ENCODE measurements at regions not wholly inside any gene's neighbourhood (a gene's known extent, or its start where the extent isn't known, plus 50 kb on each side); places are given as distances from the start of the nearest gene placed in this dataset.
A peak's percentile ranks its signal among the peaks of the same experiment; 100 is the strongest.

DNA sequence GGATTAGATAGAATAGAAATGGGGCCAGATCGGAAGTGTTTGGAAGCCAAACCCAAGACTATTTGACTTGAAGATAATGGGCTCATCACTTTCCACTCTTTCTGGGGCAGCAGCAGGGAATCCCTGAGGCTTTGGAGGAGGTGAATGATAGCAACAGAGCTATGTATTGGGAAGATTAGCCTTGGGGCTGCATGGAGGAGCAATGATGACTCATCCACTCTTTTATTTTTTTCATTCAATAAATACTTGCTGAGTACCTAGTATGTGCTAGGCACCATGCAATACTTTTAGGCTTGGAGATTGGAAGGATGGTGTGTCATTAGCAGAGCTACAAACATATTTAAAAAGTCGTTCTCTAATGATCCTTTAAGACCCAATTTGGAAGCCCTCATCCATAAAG lies 166.9 kb upstream of the FOXD3 start:
- no peaks in the 10 kb centered on the region for H3K36me3 Mint-ChIP-seq
- no peaks in the 10 kb centered on the region for H3K9me3 Mint-ChIP-seq
- DNase-seq, result no peak
- no peaks in the 10 kb centered on the region for H3K4me1 ChIP-seq (ENCODE audit: control insufficient read depth in 1 of 2, insufficient read depth in 2 of 2, low read length in 2 of 2)
- H3K9ac ChIP-seq (ENCODE audit: insufficient read depth, low read length, poor library complexity, severe bottlenecking), result no peak overlapping the region
- H3K27me3 ChIP-seq (ENCODE audit: control insufficient read depth in 2 of 2, insufficient read depth in 2 of 2, low read length in 2 of 2), result peaks cover 0 to under 1% of the 10 kb centered on the region in 2 donors
- H3K79me2 ChIP-seq (ENCODE audit: insufficient read depth, low read length), result no peaks in the 10 kb centered on the region
- TF ChIP-seq, protein P1, sequence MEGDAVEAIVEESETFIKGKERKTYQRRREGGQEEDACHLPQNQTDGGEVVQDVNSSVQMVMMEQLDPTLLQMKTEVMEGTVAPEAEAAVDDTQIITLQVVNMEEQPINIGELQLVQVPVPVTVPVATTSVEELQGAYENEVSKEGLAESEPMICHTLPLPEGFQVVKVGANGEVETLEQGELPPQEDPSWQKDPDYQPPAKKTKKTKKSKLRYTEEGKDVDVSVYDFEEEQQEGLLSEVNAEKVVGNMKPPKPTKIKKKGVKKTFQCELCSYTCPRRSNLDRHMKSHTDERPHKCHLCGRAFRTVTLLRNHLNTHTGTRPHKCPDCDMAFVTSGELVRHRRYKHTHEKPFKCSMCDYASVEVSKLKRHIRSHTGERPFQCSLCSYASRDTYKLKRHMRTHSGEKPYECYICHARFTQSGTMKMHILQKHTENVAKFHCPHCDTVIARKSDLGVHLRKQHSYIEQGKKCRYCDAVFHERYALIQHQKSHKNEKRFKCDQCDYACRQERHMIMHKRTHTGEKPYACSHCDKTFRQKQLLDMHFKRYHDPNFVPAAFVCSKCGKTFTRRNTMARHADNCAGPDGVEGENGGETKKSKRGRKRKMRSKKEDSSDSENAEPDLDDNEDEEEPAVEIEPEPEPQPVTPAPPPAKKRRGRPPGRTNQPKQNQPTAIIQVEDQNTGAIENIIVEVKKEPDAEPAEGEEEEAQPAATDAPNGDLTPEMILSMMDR (IDR thresholded peaks at IDR 0.05), result no peak
- no peaks in the 10 kb centered on the region for H3K9me3 ChIP-seq (replicated peaks in 1 of 2; ENCODE audit: control insufficient read depth in 1 of 2, insufficient read depth in 1 of 2, low read length in 2 of 2)
- no peak overlapping the region for H3K4me2 ChIP-seq (replicated peaks; ENCODE audit: extremely low read depth, low read length, poor library complexity, severe bottlenecking)
- H3K27ac ChIP-seq (ENCODE audit: low read depth in 1 of 2, low read length in 2 of 2), result no peak overlapping the region
- 85% methylated on average over 2 of the region's 2 CpGs for WGBS (ENCODE audit: insufficient coverage)
- peaks cover 4 to 7% (median 6%) of the 10 kb centered on the region in 3 donors for H3K27me3 Mint-ChIP-seq (ENCODE audit: low read depth in 3 of 3)
- no peak overlapping the region for H3K27ac Mint-ChIP-seq
- no peaks in the 10 kb centered on the region for H3K4me1 Mint-ChIP-seq
- no peak overlapping the region for H3K4me3 Mint-ChIP-seq
- no peak overlapping the region for H3K4me3 ChIP-seq (replicated peaks in 1 of 3; ENCODE audit: low read depth in 2 of 3, low read length in 3 of 3)
- H4K20me1 ChIP-seq (ENCODE audit: insufficient read depth, low read length), result no peaks in the 10 kb centered on the region
- H2AFZ ChIP-seq (ENCODE audit: insufficient read depth, low read depth, low read length, poor library complexity, severe bottlenecking), result no peak overlapping the region
- H3K36me3 ChIP-seq (replicated peaks in 1 of 2; ENCODE audit: control insufficient read depth in 1 of 2, insufficient read depth in 2 of 2, low read length in 2 of 2), result no peaks in the 10 kb centered on the region
- intact Hi-C loops (cut with micrococcal nuclease), result no loop called here

DNA sequence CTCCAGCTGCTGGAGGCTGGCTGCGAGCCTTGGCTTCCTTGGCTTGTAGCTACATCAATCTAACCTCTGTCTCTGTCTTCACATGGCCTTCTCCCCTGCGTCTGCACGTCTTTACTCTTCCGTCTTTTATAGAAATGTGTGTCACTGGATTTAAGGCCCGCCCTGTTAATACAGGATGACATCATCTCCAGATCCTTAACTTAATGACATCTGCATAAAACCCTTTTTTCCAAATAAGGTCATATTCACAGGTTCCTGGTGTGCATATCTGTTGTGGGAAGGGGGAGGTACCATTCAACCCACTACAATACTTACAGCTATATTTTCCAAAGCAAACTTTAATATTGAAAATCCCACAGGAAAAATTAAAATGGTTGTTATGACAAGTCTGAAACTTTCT lies 165.3 kb upstream of the FOXD3 start:
- H3K9me3 ChIP-seq (replicated peaks in 1 of 2; ENCODE audit: control insufficient read depth in 1 of 2, insufficient read depth in 1 of 2, low read length in 2 of 2), result no peaks in the 10 kb centered on the region
- Mint-ChIP-seq H3K4me3 (no peak overlapping the region), H3K4me1 (no peaks in the 10 kb centered on the region), H3K9me3 (no peaks in the 10 kb centered on the region), H3K36me3 (no peaks in the 10 kb centered on the region), H3K27me3 (ENCODE audit: low read depth in 3 of 3) (peaks cover 2 to 13% (median 4%) of the 10 kb centered on the region in 3 donors), H3K27ac (peak overlapping the region in 1 of 7 donors; percentile 4)
- no peaks in the 10 kb centered on the region for H3K27me3 ChIP-seq (ENCODE audit: control insufficient read depth in 2 of 2, insufficient read depth in 2 of 2, low read length in 2 of 2)
- intact Hi-C loops (cut with micrococcal nuclease), result no loop called here
- no peaks in the 10 kb centered on the region for H3K4me1 ChIP-seq (ENCODE audit: control insufficient read depth in 1 of 2, insufficient read depth in 2 of 2, low read length in 2 of 2)
- H4K20me1 ChIP-seq (ENCODE audit: insufficient read depth, low read length), result no peaks in the 10 kb centered on the region
- no peak overlapping the region for H2AFZ ChIP-seq (ENCODE audit: insufficient read depth, low read depth, low read length, poor library complexity, severe bottlenecking)
- TF ChIP-seq, protein P1 (IDR thresholded peaks at IDR 0.05), result no peak
- H3K4me3 ChIP-seq (replicated peaks in 1 of 3; ENCODE audit: low read depth in 2 of 3, low read length in 3 of 3), result no peak overlapping the region
- no peak overlapping the region for H3K4me2 ChIP-seq (replicated peaks; ENCODE audit: extremely low read depth, low read length, poor library complexity, severe bottlenecking)
- no peaks in the 10 kb centered on the region for H3K79me2 ChIP-seq (ENCODE audit: insufficient read depth, low read length)
- no peak overlapping the region for H3K9ac ChIP-seq (ENCODE audit: insufficient read depth, low read length, poor library complexity, severe bottlenecking)
- no peak overlapping the region for H3K27ac ChIP-seq (ENCODE audit: low read depth in 1 of 2, low read length in 2 of 2)
- no peaks in the 10 kb centered on the region for H3K36me3 ChIP-seq (replicated peaks in 1 of 2; ENCODE audit: control insufficient read depth in 1 of 2, insufficient read depth in 2 of 2, low read length in 2 of 2)
- no peak for DNase-seq
- no CpG with 5 or more reads among the region's 5 CpGs for WGBS (ENCODE audit: insufficient coverage)

Measured in CD14-positive monocyte (primary cell).